Heart left ventricle (tissue), 13 donors: ENCODE measurements at regions not wholly inside any gene's neighbourhood (a gene's known extent, or its start where the extent isn't known, plus 50 kb on each side); places are given as distances from the start of the nearest gene placed in this dataset.

ENCODE experiments used
- POLR2A ChIP-seq, 2 donors: fragments of 450-650 bp; IDR thresholded peaks; one replicate each; pipeline ENCODE4 v1.6.1; 2017; ENCODE audit warnings: antibody characterized with exemption in 2 of 2, mild to moderate bottlenecking in 2 of 2, moderate library complexity in 2 of 2
- TF ChIP-seq, protein P1 (sequence below), 12 donors: fragments of 200-600 bp; sonication (generic) in 4 of 12; IDR thresholded peaks; one replicate each; pipeline versions ENCODE4 v1.5.0 to v1.8.0; 2018 to 2022; ENCODE audit warnings: antibody characterized with exemption in 12 of 12, mild to moderate bottlenecking in 5 of 12
- donor health status: ischemic (EF 13 %, LVEDD 7.1; RV severe dilation, severe dysfunction).
- donor health status: DM: no; HTN: yes; CAD: no.
- donor health status: DM: no; HTN: no; CAD: no.
- donor health status: ischemic (EF 25% LVEDD 6.9; RV normal size, moderate dysfunction).
- donor health status: ischemic (EF 25% LVEDD 5.7; RV mildly dilated, moderate dysfunction).
- donor health status: ischemic (EF 35%, LVEDD 5.7; RV mildly dilated, moderate dysfunction).
- donor health status: nonischemic (EF 11% LVEDD 7.7; RV severe dilation, severe dysfunction).
- donor health status: DM: yes; HTN: yes; CAD: no.
- donor health status: PGD.
- donor health status: ischemic (EF 29% LVEDD 5.4; RV normal size, mild dysfunction).
- donor health status: nonischemic (EF 23%, LVEDD 6.1; RV moderate dilation, normal function).

DNA sequence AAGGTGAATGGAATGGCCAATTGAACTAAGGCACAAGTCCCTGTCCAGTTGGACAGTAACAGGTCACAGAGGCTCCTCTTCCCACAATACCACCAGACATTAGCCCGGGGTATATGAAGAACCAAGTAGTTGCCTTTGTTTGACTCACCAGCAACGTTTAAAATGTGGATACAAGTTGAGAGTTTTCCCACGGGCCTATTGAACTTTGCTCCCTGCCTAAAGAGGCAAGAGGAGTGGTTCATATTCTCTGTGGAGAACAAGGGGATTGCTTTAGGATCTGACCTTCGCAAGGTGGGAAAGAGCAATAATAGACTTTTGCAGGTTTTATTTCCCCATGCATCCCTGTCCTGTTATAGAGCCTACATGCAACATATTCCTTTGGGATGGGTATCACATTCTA is 177.2 kb downstream of the POU4F1 start:
- TF ChIP-seq, protein P1, sequence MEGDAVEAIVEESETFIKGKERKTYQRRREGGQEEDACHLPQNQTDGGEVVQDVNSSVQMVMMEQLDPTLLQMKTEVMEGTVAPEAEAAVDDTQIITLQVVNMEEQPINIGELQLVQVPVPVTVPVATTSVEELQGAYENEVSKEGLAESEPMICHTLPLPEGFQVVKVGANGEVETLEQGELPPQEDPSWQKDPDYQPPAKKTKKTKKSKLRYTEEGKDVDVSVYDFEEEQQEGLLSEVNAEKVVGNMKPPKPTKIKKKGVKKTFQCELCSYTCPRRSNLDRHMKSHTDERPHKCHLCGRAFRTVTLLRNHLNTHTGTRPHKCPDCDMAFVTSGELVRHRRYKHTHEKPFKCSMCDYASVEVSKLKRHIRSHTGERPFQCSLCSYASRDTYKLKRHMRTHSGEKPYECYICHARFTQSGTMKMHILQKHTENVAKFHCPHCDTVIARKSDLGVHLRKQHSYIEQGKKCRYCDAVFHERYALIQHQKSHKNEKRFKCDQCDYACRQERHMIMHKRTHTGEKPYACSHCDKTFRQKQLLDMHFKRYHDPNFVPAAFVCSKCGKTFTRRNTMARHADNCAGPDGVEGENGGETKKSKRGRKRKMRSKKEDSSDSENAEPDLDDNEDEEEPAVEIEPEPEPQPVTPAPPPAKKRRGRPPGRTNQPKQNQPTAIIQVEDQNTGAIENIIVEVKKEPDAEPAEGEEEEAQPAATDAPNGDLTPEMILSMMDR (IDR thresholded peaks at IDR 0.05): no peak
- TF ChIP-seq POLR2A (IDR thresholded peaks at IDR 0.05): no peak
